ENCODE measurements at regions not wholly inside any gene's neighbourhood (a gene's known extent, or its start where the extent isn't known, plus 50 kb on each side); places are given as distances from the start of the nearest gene placed in this dataset.

DNA sequence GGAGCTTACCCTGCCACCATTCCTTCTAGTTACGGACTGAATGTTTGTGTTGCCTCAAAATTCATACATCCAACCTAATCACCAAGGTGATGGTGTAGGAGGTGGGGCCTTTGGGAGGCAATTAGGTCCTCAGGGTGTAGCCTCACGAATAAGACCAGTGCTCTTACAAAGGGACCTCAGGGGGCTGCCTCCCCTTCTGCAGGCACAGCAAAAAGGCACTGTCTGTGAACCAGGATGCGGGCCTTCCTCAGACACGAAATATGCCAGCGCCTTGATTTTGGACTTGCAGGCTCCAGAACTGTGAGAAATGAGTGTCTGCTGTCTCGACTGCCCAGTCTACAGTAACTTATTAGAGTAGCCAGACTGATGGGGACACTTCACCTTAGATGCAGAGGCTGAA lies 150.4 kb upstream of the HDAC4 start:
- no peaks in the 10 kb centered on the region for H3K27me3 ChIP-seq
- H3K27ac Mint-ChIP-seq, result no peak overlapping the region
- TF ChIP-seq EZH2 (IDR thresholded peaks at IDR 0.05) (no peak), EZH2phosphoT487 (IDR thresholded peaks at IDR 0.05) (no peak)
- TF ChIP-seq, protein P1, sequence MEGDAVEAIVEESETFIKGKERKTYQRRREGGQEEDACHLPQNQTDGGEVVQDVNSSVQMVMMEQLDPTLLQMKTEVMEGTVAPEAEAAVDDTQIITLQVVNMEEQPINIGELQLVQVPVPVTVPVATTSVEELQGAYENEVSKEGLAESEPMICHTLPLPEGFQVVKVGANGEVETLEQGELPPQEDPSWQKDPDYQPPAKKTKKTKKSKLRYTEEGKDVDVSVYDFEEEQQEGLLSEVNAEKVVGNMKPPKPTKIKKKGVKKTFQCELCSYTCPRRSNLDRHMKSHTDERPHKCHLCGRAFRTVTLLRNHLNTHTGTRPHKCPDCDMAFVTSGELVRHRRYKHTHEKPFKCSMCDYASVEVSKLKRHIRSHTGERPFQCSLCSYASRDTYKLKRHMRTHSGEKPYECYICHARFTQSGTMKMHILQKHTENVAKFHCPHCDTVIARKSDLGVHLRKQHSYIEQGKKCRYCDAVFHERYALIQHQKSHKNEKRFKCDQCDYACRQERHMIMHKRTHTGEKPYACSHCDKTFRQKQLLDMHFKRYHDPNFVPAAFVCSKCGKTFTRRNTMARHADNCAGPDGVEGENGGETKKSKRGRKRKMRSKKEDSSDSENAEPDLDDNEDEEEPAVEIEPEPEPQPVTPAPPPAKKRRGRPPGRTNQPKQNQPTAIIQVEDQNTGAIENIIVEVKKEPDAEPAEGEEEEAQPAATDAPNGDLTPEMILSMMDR (IDR thresholded peaks at IDR 0.05), result no peak
- no peaks in the 10 kb centered on the region for H3F3A ChIP-seq (ENCODE audit: low read depth)
- H3K9ac ChIP-seq, result no peak overlapping the region
- peaks cover 1% of the 10 kb centered on the region for H3K4me1 Mint-ChIP-seq
- H3K4me3 Mint-ChIP-seq, result no peak overlapping the region
- H3K9me3 ChIP-seq (ENCODE audit: low read depth), result no peaks in the 10 kb centered on the region
- H3K27ac ChIP-seq, result no peak overlapping the region
- H3K4me2 ChIP-seq, result no peak overlapping the region
- no peak overlapping the region for H3K4me3 ChIP-seq
- H2AFZ ChIP-seq (replicated peaks), result no peak overlapping the region
- H3K36me3 ChIP-seq, result no peaks in the 10 kb centered on the region
- H4K20me1 ChIP-seq (ENCODE audit: low read depth), result no peaks in the 10 kb centered on the region
- no peak for DNase-seq (ENCODE audit: low spot score)
- H3K36me3 Mint-ChIP-seq, result no peaks in the 10 kb centered on the region
- H3K27me3 Mint-ChIP-seq (ENCODE audit: insufficient read depth, low read depth), result peaks cover 4% of the 10 kb centered on the region
- peaks cover 2% of the 10 kb centered on the region for H3K9me3 Mint-ChIP-seq
- no peaks in the 10 kb centered on the region for H3K79me2 ChIP-seq (ENCODE audit: low read depth)
- H3K4me1 ChIP-seq, result no peaks in the 10 kb centered on the region

DNA sequence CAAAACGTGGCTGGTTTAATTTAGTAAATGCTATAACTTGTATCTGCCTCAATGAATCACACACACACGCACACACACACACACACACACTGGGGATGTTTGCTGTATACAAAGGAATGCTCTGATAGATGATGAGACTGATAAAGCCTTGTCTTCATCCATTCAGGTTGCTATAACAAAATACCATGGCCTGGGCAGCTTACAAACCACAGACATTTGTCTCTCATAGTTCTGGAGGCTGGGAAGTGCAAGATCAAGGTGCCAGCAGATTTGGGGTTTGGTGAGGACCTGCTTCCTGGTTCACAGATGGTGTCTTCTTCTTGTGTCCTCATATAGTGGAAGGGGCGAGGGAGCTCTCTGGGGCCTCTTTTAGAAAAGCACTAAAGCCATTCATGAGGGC lies 149.5 kb upstream of the HDAC4 start:
- no peaks in the 10 kb centered on the region for H3K79me2 ChIP-seq (ENCODE audit: low read depth)
- H3K9ac ChIP-seq, result no peak overlapping the region
- H3K36me3 ChIP-seq, result no peaks in the 10 kb centered on the region
- no peak overlapping the region for H3K27ac Mint-ChIP-seq
- no peaks in the 10 kb centered on the region for H3K27me3 ChIP-seq
- H3K27ac ChIP-seq, result no peak overlapping the region
- no peaks in the 10 kb centered on the region for H3K4me1 ChIP-seq
- no peak overlapping the region for H2AFZ ChIP-seq (replicated peaks)
- peaks cover 4% of the 10 kb centered on the region for H3K27me3 Mint-ChIP-seq (ENCODE audit: insufficient read depth, low read depth)
- H3K4me2 ChIP-seq, result no peak overlapping the region
- H3K36me3 Mint-ChIP-seq, result no peaks in the 10 kb centered on the region
- H3K4me3 Mint-ChIP-seq, result no peak overlapping the region
- no peaks in the 10 kb centered on the region for H3F3A ChIP-seq (ENCODE audit: low read depth)
- no peak for DNase-seq (ENCODE audit: low spot score)
- H3K9me3 ChIP-seq (ENCODE audit: low read depth), result no peaks in the 10 kb centered on the region
- no peak overlapping the region for H3K4me3 ChIP-seq
- H4K20me1 ChIP-seq (ENCODE audit: low read depth), result no peaks in the 10 kb centered on the region
- peaks cover 2% of the 10 kb centered on the region for H3K9me3 Mint-ChIP-seq
- peaks cover 8% of the 10 kb centered on the region for H3K4me1 Mint-ChIP-seq
- no peak for TF ChIP-seq EZH2phosphoT487 (IDR thresholded peaks at IDR 0.05)
- TF ChIP-seq EZH2 (IDR thresholded peaks at IDR 0.05), result no peak
- TF ChIP-seq, protein P1 (IDR thresholded peaks at IDR 0.05), result no peak

DNA sequence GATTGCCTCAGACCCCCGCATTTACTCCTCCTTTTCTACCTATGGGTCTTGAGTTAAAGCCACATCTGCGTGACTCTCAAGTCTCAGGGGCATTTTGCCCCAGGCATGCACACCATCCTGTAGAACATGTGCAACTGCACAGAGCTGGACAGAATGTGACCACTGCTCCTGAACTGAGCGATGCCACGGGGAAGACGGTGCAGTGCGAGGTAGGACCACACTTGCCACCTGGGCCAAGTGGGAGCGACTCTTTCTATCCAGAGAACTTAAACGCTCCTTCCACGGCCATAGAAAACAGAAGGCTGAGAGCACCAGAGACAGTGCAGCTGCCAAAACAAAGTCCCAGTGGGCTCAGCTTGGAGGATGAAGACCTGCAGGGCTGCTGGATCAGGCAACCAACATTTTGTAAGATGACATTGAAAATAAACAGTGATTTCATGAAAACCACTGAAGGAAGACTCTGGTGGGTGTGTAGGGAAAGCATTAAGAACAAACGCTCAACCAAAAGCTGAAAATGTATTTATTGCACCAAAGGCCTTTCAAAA lies 149.0 kb upstream of the HDAC4 start:
- no peak overlapping the region for H3K4me2 ChIP-seq
- H3K79me2 ChIP-seq (ENCODE audit: low read depth), result no peaks in the 10 kb centered on the region
- no peaks in the 10 kb centered on the region for H3K9me3 ChIP-seq (ENCODE audit: low read depth)
- peaks cover 2% of the 10 kb centered on the region for H3K9me3 Mint-ChIP-seq
- H3K4me1 ChIP-seq, result no peaks in the 10 kb centered on the region
- TF ChIP-seq, protein P1 (IDR thresholded peaks at IDR 0.05), result no peak
- TF ChIP-seq EZH2 (IDR thresholded peaks at IDR 0.05), result no peak
- TF ChIP-seq EZH2phosphoT487 (IDR thresholded peaks at IDR 0.05), result no peak
- H3K4me1 Mint-ChIP-seq, result peaks cover 8% of the 10 kb centered on the region
- no peaks in the 10 kb centered on the region for H4K20me1 ChIP-seq (ENCODE audit: low read depth)
- H3K4me3 ChIP-seq, result no peak overlapping the region
- H3K36me3 ChIP-seq, result no peaks in the 10 kb centered on the region
- no peak overlapping the region for H3K27ac Mint-ChIP-seq
- DNase-seq (ENCODE audit: low spot score), result no peak
- H3K27me3 Mint-ChIP-seq (ENCODE audit: insufficient read depth, low read depth), result peaks cover 4% of the 10 kb centered on the region
- H2AFZ ChIP-seq (replicated peaks), result no peak overlapping the region
- no peak overlapping the region for H3K4me3 Mint-ChIP-seq
- H3K36me3 Mint-ChIP-seq, result no peaks in the 10 kb centered on the region
- no peak overlapping the region for H3K9ac ChIP-seq
- H3K27ac ChIP-seq, result no peak overlapping the region
- H3K27me3 ChIP-seq, result no peaks in the 10 kb centered on the region
- no peaks in the 10 kb centered on the region for H3F3A ChIP-seq (ENCODE audit: low read depth)

Measured in neural progenitor cell (in vitro differentiated cells).